RPMI7951 (cell line): ENCODE measurements at regions not wholly inside any gene's neighbourhood (a gene's known extent, or its start where the extent isn't known, plus 50 kb on each side); places are given as distances from the start of the nearest gene placed in this dataset.
A peak's percentile ranks its signal among the peaks of the same experiment; 100 is the strongest.

ENCODE experiments used
- DNase-seq: peaks from one replicate; pipeline ENCODE4 v3.0.0-alpha.2; 2012; ENCODE audit warnings: low read depth

- DNase-seq, result no peak
Measured at GRCh38 chr16:86866986-86867722, 288.8 kb downstream of the FOXL1 start.

GRCh38 chr16:86868070-86868469 is 289.7 kb downstream of the FOXL1 start:
- no peak for DNase-seq

- peak; percentile 40 for DNase-seq
Measured at GRCh38 chr16:86868786-86869185, 290.4 kb downstream of the FOXL1 start.

DNA sequence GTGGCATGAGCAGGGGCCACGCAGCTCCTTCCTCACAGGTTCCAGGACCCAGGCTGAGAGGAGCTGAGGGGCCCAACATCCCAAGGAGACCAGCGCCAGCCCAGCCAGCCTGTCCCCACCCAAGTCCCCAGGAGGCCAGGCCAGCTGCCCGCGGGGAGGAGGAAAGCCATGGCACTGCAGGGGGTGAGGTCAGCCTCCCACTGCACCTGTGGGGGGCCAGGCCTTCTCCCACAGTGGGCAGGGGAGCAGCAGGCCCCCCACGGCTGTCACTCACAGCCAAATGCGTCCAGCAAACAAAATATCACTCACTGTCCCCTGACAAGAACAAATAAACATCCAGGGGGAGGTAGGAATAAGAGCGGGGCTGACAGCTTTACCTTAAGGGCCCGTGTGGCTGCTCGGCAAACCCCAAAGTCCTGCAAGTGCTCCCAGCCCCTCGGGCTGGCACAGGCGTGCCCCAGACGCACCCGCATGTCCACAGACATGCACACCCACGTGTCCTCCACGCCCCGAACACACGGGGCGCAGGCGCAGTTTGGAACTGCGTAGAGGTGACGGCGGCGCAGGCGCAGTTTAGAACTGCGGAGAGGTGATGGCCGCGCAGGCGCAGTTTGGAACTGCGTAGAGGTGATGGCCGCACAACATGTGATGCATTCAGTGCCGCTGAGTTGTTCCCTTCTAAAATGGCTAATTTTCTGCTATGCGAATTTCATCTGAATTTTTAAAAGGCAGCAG is 291.1 kb downstream of the FOXL1 start:
- no peak for DNase-seq

GRCh38 chr16:86870380-86870779 is 292.0 kb downstream of the FOXL1 start:
- no peak for DNase-seq

DNA sequence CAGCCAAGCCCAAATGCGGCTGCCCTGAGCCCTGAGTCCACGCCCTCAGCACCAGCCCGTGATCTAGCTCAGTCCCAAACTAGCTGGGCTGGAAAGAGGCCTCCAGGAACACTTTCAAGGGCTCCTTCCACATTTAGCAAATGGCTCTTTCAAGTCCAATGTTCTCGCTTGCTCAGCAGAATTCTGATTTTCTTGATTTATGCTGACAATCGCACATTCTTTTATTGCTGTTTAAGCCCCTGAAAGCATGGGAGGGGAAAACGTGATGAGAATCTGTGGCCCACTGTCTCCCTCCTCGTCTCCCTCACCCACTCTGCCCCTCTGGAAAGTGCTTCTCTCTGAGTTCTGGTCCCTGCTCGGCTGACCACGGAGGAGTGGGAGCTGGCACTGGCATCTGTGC is 293.8 kb downstream of the FOXL1 start:
- DNase-seq, result no peak

GRCh38 chr16:86872833-86873232 is 294.5 kb downstream of the FOXL1 start:
- no peak for DNase-seq

DNA sequence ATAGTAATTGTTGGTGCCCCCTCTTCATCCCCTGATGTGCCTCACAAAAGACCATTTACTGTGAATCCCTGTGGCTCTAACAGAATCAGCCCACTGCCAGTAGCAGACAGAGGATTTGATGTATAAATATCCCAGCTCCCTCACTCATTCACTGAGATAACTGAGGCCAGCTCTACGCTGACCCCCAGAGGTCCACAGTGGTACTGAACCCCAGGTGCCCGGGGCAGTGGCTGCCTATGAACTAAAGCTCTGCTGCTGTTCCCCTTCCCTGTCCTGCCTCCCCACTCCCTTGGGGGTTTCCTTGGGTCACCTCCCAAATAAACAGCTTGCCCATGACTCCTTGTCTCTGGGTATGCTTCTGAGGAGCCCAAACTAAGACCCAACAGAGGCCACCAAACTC is 295.8 kb downstream of the FOXL1 start:
- DNase-seq, result peak; percentile 39

DNA sequence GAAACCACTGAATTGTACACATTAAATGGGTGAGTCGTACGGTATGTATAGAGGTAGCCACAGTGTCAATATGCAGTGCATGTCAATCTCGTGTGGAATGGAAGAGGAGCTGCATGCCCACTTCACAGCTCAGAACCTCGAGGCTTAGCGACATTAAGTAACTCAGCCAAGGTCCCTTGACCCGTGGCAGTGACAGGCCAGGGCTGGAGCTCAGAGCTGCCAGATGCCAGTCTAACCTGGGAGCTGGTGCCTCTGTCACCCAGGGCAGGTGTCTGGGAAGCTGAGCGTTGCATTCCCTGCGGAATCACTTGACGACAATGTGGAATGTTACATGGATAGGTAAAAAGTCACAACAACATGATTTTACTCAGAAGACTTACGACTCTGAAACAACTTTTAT is 298.1 kb downstream of the FOXL1 start:
- no peak for DNase-seq

DNA sequence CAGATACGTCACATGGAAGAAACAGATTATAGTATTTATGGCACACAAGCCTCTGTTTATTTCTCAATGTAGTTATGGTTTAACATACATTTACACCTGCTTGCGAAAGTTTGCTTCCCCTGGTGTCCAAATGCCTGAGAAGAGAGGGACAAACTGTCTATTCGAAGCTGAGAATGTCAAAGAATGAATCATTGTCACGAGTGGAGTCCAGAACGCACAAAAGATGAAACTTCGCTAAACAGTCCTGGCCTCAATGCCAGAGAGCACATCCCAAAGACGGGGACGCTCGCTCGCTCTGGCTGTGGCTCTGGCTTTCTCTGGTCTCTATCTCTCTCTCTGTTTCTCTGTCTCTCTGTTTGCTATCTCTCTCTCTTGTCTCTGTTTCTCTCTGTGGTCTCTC is 298.8 kb downstream of the FOXL1 start:
- no peak for DNase-seq

DNA sequence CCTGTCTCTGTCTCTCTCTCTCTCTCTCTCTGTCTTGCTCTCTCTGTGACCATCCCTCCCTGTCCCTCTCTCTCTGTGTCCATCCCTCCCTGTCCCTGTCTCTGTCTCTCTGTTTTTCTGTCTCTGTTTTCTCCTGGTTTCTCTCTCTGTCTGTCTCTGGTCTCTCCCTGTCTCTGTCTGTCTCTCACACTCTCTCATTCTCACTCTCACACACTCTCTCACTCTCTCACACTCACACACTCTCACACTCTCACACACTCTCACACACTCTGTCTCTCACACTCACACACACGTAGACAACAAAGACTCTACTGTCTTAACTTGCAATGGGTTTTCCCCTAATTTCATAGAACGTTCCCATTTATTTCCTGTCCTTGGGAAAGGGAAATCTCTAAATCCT is 299.5 kb downstream of the FOXL1 start:
- no peak for DNase-seq

- peak; percentile 50 for DNase-seq
Measured at GRCh38 chr16:86878236-86879080, 300.1 kb downstream of the FOXL1 start.

DNA sequence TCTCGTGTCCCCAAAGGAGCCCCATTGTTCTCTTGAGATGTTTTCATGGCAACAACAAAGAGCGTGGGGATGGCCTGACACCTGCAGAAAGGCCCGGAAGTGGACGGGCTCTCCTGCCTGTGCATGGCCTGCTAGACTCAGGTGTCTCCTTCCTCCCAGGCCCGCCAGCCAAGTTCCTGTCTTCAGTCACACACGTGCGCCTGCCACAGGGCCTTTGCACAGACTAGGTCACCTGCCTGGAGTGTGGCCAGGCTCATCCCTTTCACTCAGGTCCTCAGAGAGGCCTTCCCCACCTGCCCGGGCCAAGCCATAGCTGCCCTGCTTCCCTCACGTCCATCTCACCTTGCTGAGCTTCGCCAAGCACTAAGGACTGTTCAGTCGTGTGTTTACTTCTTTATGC is 300.9 kb downstream of the FOXL1 start:
- DNase-seq, result no peak

DNA sequence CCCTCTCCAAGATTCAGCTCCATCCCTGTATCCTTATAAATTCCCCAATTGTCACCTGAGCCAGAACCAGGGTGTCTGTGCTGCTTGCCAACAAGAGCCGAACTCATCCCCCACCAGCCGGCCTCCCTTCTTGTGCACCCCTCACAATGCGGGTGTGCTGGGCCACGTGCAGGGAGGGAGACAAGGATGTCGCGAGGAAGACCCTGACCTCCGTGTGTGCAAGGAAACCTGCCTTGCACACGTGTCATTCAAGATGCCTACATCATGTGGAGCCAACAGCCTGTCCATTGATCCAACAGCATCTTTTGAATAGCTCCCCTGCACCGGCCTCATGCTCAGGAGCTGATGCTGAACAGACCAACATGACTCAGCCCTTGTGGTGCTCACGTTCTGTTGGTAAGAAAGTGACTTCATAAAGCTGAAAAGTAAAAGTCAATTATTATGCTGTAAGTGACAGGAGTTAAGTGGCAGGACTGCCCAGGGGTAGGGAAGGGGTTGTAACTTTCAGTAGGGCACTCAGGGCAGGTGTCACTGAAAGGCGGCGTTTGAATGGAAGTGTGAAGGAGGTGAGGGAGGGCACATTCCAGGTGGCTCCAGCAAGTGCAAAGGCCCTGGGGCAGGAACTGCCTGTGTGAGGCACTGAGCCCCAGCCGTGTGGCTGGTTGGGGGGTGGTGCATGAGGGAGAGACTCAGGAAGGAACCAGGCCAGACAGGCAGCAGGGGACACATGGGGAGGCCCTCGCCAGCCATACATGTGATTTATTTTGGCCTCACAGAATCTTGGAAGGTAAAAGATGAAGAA is 302.2 kb downstream of the FOXL1 start:
- peak; percentile 48 for DNase-seq

DNA sequence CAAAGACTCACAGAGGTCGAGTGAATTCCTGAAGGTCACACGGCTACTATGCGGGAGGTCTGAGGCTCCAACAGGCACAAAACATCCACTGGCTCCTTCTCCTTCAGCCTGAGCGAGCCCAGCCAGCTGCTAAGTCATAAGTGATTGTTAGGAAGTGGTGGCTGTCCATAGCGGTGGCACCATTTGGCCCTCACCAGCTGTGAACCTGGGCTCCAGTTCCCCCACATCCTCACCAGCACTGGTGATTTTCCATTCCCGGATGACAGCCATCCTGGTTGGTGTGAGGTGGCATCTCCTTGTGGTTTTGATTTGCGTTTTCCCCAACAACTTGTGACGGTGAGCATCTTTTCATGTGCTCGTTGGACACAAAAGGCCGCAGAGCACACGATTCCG is 302.8 kb downstream of the FOXL1 start:
- peak; percentile 60 for DNase-seq

GRCh38 chr16:86881861-86882273 is 303.5 kb downstream of the FOXL1 start:
- DNase-seq, result no peak

DNA sequence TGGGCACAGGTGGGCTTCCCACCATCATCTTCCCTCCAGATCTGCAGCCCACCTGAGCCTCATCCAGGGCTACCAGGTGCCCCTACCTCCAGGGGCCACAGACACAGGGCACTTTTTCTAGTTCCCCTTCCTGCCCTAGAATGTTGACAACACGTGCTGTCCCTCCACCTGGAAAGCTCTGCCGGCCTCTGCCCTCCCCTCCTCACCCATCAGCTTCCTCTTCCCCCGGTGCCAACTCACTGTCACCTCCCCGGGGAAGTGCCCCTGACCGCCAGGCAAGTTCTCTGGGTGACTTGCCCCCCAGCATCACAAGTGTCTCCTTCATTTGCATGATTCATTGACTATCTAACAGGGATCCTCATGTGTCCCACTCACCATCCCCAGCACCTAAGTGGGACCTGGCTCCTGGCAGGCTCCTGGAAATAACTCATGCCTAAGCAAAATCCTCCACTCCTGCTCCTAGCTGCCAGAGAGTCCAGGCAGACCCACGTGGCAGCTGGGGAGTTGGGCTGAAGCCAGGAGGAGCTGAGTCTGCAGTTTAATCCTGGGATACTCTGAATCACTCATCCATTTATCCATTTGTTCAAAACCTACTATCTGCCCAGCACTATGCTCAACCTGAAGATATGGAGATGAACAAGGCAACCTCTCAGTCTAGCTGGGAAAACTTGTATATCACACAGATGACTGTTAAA is 304.4 kb downstream of the FOXL1 start:
- peak; percentile 81 for DNase-seq

DNA sequence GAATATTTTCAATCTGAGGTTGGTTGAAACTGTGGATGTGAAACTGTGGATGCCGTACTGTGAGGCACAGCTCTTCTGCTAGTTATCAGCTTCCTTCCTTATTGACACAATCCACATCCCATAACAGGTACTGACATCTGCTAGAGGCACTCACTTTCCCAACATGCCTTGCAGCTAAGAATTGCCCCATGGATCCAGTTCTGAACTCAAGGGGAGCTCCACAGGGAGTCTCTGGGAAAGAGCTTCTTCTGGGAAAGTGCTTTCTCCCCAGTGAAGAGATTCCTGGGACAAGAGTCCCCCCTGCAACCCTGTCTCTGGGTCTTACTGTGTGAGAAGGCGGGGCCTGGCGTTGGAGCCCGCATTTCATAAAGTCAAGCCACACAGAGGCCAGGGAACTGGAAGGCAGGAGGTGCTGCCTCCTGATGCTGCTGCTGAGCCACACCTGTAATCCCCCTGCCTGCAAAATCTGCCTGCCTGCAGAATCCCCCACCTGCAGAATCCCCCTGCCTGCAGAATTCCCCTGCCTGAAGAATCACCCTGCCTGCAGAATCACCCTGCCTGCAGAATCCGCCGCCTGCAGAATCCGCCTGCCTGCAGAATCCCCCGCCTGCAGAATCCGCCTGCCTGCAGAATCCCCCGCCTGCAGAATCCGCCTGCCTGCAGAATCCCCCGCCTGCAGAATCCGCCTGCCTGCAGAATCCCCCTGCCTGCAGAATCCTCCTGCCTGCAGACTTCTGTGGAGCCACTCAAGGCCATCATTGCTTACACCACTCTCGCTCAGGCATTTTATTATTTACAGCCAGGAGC is 305.4 kb downstream of the FOXL1 start:
- no peak for DNase-seq

- DNase-seq, result peak; percentile 49
Measured at GRCh38 chr16:86884390-86884650, 306.0 kb downstream of the FOXL1 start.

DNA sequence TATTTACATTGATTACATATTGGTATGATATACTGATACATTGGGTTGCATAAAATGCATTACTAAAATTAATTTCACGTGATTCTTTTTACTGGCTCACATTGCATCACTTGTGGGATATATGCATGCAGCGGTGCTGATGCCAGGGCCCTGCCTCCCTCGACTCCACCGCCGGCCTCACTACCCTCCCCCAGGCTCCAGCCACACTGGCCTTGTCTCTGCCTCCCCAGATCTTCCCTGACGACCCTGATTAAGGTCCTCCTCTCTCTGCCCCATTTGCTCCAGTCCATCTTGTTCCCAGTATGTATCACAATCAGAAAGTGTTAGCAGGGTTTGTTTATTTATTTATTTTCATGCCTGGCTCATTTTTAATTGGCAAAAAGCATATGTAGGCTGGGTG is 306.8 kb downstream of the FOXL1 start:
- no peak for DNase-seq

- DNase-seq, result peak; percentile 49
Measured at GRCh38 chr16:86886651-86887050, 308.3 kb downstream of the FOXL1 start.
